B cell (primary cell): ENCODE measurements at regions not wholly inside any gene's neighbourhood (a gene's known extent, or its start where the extent isn't known, plus 50 kb on each side); places are given as distances from the start of the nearest gene placed in this dataset.

Source experiments
- ATAC-seq: fragments of 200-7000 bp; cut with Tn5 transposase; one replicate; pipeline ENCODE4 v1.10.0; 2021; ENCODE audit warnings: low read depth, mild to moderate bottlenecking, moderate number of reproducible peaks, moderate library complexity
- CTCF ChIA-PET: fragments of 350-600 bp; sonication (Branson Sonifier 250); formaldehyde crosslinking; loops from one replicate; lab custom pipeline; 2021; ENCODE audit warnings: antibody characterized with exemption, inconsistent platforms; lab: Charles Lee
- POLR2A ChIA-PET: fragments of 350-600 bp; sonication (Branson Sonifier 250); formaldehyde crosslinking; loops from one replicate; lab custom pipeline; 2021; ENCODE audit warnings: antibody characterized with exemption; lab: Charles Lee
- DNase-seq: peaks from one replicate; pipeline ENCODE4 v3.0.0; 2013
- H2AFZ ChIP-seq: 2 replicates; pipeline ENCODE4 v1.6.1; 2012; ENCODE audit warnings: mild to moderate bottlenecking, low read depth, low read length; ENCODE audit not compliant: insufficient read depth, poor library complexity, severe bottlenecking
- H3K27ac ChIP-seq, 2 donors: 1 replicate in 1 of 2; 2 replicates in 1 of 2; pipeline ENCODE4 v1.5.1; 2012 to 2013; ENCODE audit warnings: low read length in 2 of 2, mild to moderate bottlenecking in 2 of 2, moderate library complexity in 1 of 2
- H3K27me3 ChIP-seq, 4 experiments: fragments of 200-600 bp in 1 of 4; sonication (generic) in 1 of 4; replicated peaks in 1 of 4; 1 replicate in 2 of 4; 2 replicates in 2 of 4; pipeline versions ENCODE4 v1.6.1 to v1.7.0; 2013 to 2016; ENCODE audit warnings: low read length in 3 of 4, mild to moderate bottlenecking in 2 of 4, mixed read lengths in 1 of 4, moderate library complexity in 1 of 4; ENCODE audit not compliant: insufficient read depth in 4 of 4, control insufficient read depth in 3 of 4; ENCODE audit errors: control extremely low read depth in 1 of 4
- H3K36me3 ChIP-seq, 2 experiments: replicated peaks in 1 of 2; 1 replicate in 1 of 2; 2 replicates in 1 of 2; pipeline versions ENCODE4 v1.6.1 to v1.7.1; 2013; ENCODE audit warnings: low read length in 1 of 2; ENCODE audit not compliant: insufficient read depth in 2 of 2, control insufficient read depth in 1 of 2; ENCODE audit errors: control extremely low read depth in 1 of 2, extremely low read depth in 1 of 2
- H3K4me1 ChIP-seq, 2 donors: fragments of 200-600 bp in 1 of 2; sonication (generic) in 1 of 2; 1 replicate in 1 of 2; 2 replicates in 1 of 2; pipeline versions ENCODE4 v1.5.1 to v1.6.1; 2013 to 2017; ENCODE audit warnings: low read length in 2 of 2; ENCODE audit not compliant: control insufficient read depth in 2 of 2, insufficient read depth in 2 of 2
- H3K4me2 ChIP-seq: replicated peaks from 2 replicates; pipeline ENCODE3; 2012; ENCODE audit warnings: mild to moderate bottlenecking, low read depth, low read length; ENCODE audit not compliant: poor library complexity, severe bottlenecking
- H3K4me3 ChIP-seq, 5 experiments: fragments of 200-600 bp in 1 of 5; sonication (generic) in 1 of 5; 1 replicate in 3 of 5; 2 replicates in 2 of 5; pipeline versions ENCODE4 v1.5.1 to v1.7.0; 2011 to 2016; ENCODE audit warnings: low read length in 4 of 5, mild to moderate bottlenecking in 4 of 5, low read depth in 2 of 5, control low read depth in 1 of 5, moderate library complexity in 1 of 5; ENCODE audit not compliant: insufficient read depth in 1 of 5; ENCODE audit errors: control extremely low read depth in 1 of 5, extremely low read depth in 1 of 5
- H3K79me2 ChIP-seq: fragments of 200-600 bp; sonication (generic); one replicate; pipeline ENCODE4 v1.6.0; 2016; ENCODE audit warnings: low read length; ENCODE audit not compliant: control insufficient read depth, insufficient read depth
- H3K9ac ChIP-seq: fragments of 200-600 bp; sonication (generic); 2 replicates; pipeline ENCODE4 v1.6.1; 2017; ENCODE audit warnings: mild to moderate bottlenecking, low read length, moderate library complexity
- H3K9me3 ChIP-seq, 3 donors: one replicate each; pipeline versions ENCODE4 v1.6.1 to v1.7.1; 2013; ENCODE audit warnings: low read length in 2 of 3; ENCODE audit not compliant: control insufficient read depth in 2 of 3, insufficient read depth in 1 of 3; ENCODE audit errors: control extremely low read depth in 1 of 3
- H4K20me1 ChIP-seq: 2 replicates; pipeline ENCODE4 v1.6.0; 2012; ENCODE audit warnings: mild to moderate bottlenecking, low read length; ENCODE audit not compliant: insufficient read depth, control insufficient read depth, poor library complexity, severe bottlenecking
- H3K27ac Mint-ChIP-seq: one replicate; pipeline ENCODE4 v1.8.0; 2021; ENCODE audit warnings: mixed read lengths
- H3K27me3 Mint-ChIP-seq: one replicate; pipeline ENCODE4 v1.8.0; 2021; ENCODE audit warnings: mixed read lengths
- H3K4me1 Mint-ChIP-seq: one replicate; pipeline ENCODE4 v1.8.0; 2021; ENCODE audit warnings: mixed read lengths
- H3K4me3 Mint-ChIP-seq: one replicate; pipeline ENCODE4 v1.8.0; 2021; ENCODE audit warnings: mixed read lengths
- H3K9me3 Mint-ChIP-seq: one replicate; pipeline ENCODE4 v1.8.0; 2022; ENCODE audit warnings: mixed read lengths; ENCODE audit not compliant: insufficient read depth
- EZH2 ChIP-seq: IDR thresholded peaks from 2 replicates; pipeline ENCODE4 v1.6.1; 2012; ENCODE audit warnings: borderline replicate concordance, low read depth, mild to moderate bottlenecking, moderate library complexity, low read length; ENCODE audit not compliant: insufficient read depth, poor library complexity, severe bottlenecking
- WGBS: methylation state at CpG from one replicate; pipeline ENCODE4 v1.1.5; 2013; ENCODE audit warnings: missing lambda C conversion rate; ENCODE audit not compliant: insufficient coverage; 5-methylcytosine and 5-hydroxymethylcytosine counted together
- intact Hi-C: fragments of 100-400 bp; cut with micrococcal nuclease; formaldehyde crosslinking; loops from one replicate; pipeline ENCODE4 v1.10.0; 2022
- TF ChIP-seq, protein P1 (sequence below): fragments of 200-600 bp; IDR thresholded peaks from one replicate; pipeline ENCODE4 v1.8.0; 2022; ENCODE audit warnings: antibody characterized with exemption, mild to moderate bottlenecking

GRCh38 chr16:87140211-87141200 is 176.7 kb downstream of the C16orf95 start:
- H3K27me3 Mint-ChIP-seq: peaks cover 4% of the 10 kb centered on the region
- Histone ChIP-seq H3K4me3 (no peak overlapping the region), H3K79me2 (no peaks in the 10 kb centered on the region), H3K27ac (no peak overlapping the region), H3K9ac (no peak overlapping the region), H4K20me1 (no peaks in the 10 kb centered on the region), H3K27me3 (peaks cover 0 to 2% (median 0%) of the 10 kb centered on the region in 4 experiments), H3K4me1 (no peaks in the 10 kb centered on the region), H2AFZ (no peak overlapping the region), H3K36me3 (no peaks in the 10 kb centered on the region), H3K4me2 (no peak overlapping the region), H3K9me3 (peaks cover 0 to 17% (median 0%) of the 10 kb centered on the region in 3 donors)
- 86% methylated on average over 31 of the region's 39 CpGs for WGBS
- intact Hi-C loops: no loop called here
- no peak for DNase-seq
- H3K9me3 Mint-ChIP-seq: no peaks in the 10 kb centered on the region
- ChIA-PET POLR2A (no interaction called here), CTCF (interaction anchor here (0.6 kb wide), 1 partner anchor 1020 kb away, joined by 3 read pairs; no protein-coding TSS in a partner anchor)
- no peak for TF ChIP-seq EZH2
- TF ChIP-seq, protein P1, sequence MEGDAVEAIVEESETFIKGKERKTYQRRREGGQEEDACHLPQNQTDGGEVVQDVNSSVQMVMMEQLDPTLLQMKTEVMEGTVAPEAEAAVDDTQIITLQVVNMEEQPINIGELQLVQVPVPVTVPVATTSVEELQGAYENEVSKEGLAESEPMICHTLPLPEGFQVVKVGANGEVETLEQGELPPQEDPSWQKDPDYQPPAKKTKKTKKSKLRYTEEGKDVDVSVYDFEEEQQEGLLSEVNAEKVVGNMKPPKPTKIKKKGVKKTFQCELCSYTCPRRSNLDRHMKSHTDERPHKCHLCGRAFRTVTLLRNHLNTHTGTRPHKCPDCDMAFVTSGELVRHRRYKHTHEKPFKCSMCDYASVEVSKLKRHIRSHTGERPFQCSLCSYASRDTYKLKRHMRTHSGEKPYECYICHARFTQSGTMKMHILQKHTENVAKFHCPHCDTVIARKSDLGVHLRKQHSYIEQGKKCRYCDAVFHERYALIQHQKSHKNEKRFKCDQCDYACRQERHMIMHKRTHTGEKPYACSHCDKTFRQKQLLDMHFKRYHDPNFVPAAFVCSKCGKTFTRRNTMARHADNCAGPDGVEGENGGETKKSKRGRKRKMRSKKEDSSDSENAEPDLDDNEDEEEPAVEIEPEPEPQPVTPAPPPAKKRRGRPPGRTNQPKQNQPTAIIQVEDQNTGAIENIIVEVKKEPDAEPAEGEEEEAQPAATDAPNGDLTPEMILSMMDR: no peak
- ATAC-seq: no peak
- no peak overlapping the region for H3K27ac Mint-ChIP-seq
- no peaks in the 10 kb centered on the region for H3K4me1 Mint-ChIP-seq
- no peak overlapping the region for H3K4me3 Mint-ChIP-seq

- no peak overlapping the region for H3K4me2 ChIP-seq
- intact Hi-C loops: no loop called here
- no peak overlapping the region for H3K4me3 ChIP-seq
- ChIA-PET CTCF (interaction anchor here (0.6 kb wide), 1 partner anchor 1021 kb away, joined by 3 read pairs; no protein-coding TSS in a partner anchor), POLR2A (no interaction called here)
- Mint-ChIP-seq H3K4me3 (no peak overlapping the region), H3K27me3 (peaks cover 4% of the 10 kb centered on the region), H3K4me1 (no peaks in the 10 kb centered on the region), H3K9me3 (no peaks in the 10 kb centered on the region), H3K27ac (no peak overlapping the region)
- H3K4me1 ChIP-seq: no peaks in the 10 kb centered on the region
- no peak overlapping the region for H3K27ac ChIP-seq
- H4K20me1 ChIP-seq: no peaks in the 10 kb centered on the region
- TF ChIP-seq, protein P1: no peak
- no peak for TF ChIP-seq EZH2
- peaks cover 0 to 22% (median 0%) of the 10 kb centered on the region in 3 donors for H3K9me3 ChIP-seq
- WGBS: 86% methylated on average over 3 of the region's 5 CpGs
- no peaks in the 10 kb centered on the region for H3K79me2 ChIP-seq
- H3K27me3 ChIP-seq: no peaks in the 10 kb centered on the region
- no peaks in the 10 kb centered on the region for H3K36me3 ChIP-seq
- ATAC-seq (no peak), DNase-seq (no peak)
- no peak overlapping the region for H2AFZ ChIP-seq
- H3K9ac ChIP-seq: no peak overlapping the region
These were observed 175.8 kb downstream of the C16orf95 start for GRCh38 chr16:87141402-87141801.
